ENCODE measurements at regions not wholly inside any gene's neighbourhood (a gene's known extent, or its start where the extent isn't known, plus 50 kb on each side); places are given as distances from the start of the nearest gene placed in this dataset.

GRCh38 chr22:22075382-22076163 lies 93.0 kb upstream of the TOP3B start:
- Histone ChIP-seq H3K4me3 (no peak overlapping the region), H3K4me1 (no peaks in the 10 kb centered on the region), H3K9me3 (no peaks in the 10 kb centered on the region), H3K27me3 (peaks cover 10% of the 10 kb centered on the region), H3K27ac (no peak overlapping the region), H3K36me3 (no peaks in the 10 kb centered on the region)
- ATAC-seq: peak; percentile 16
- no peak for TF ChIP-seq CTCF (IDR thresholded peaks at IDR 0.05)
- intact Hi-C loops (cut with DNase I): no loop called here
- DNase-seq: no peak

DNA sequence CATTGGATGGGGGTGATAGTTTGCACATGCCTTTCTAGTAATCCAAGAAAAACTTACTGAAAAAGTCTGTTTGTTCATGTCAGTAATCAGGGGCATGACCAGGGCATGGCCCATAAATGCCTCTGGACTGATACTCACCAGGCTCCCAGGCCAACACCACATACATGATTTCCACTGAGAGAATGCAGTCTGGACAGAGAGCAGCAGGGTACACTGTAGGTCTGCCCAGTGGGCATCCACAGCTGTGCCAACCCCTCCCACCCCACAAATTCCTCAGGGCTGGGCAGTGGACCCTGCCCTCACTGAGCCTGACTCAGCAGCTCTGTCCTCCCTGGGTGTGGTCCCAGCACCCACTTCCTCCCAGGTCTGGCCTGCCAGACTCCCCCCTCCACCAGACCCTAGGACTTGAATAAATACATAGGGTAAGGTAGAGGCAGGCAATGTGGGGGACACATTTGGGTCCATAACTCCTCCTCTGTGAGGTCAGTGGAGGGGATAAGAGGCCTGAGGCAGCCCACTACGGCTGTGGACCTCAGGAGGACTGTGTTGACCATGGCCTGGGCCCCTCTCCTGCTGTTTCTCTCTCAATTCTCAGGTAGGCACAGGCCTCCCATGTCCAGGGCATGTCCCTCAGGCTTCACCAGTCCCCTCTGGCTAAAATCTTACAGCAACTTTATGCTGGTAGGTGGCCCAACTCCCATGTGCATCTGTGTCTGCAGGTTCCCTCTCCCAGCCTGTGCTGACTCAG lies 92.2 kb upstream of the TOP3B start:
- Histone ChIP-seq H3K27ac (no peak overlapping the region), H3K4me3 (no peak overlapping the region), H3K36me3 (no peaks in the 10 kb centered on the region), H3K9me3 (no peaks in the 10 kb centered on the region), H3K27me3 (peaks cover 5% of the 10 kb centered on the region), H3K4me1 (no peaks in the 10 kb centered on the region)
- TF ChIP-seq CTCF (IDR thresholded peaks at IDR 0.05): no peak
- DNase-seq (no peak), ATAC-seq (peak; percentile 30)
- intact Hi-C loops (cut with DNase I): no loop called here

GRCh38 chr22:22073769-22074561 lies 91.4 kb upstream of the TOP3B start:
- H3K4me1 ChIP-seq: no peaks in the 10 kb centered on the region
- no peak for DNase-seq
- TF ChIP-seq CTCF (IDR thresholded peaks at IDR 0.05): no peak
- peaks cover 5% of the 10 kb centered on the region for H3K27me3 ChIP-seq
- no peak for ATAC-seq
- H3K4me3 ChIP-seq: no peak overlapping the region
- intact Hi-C loops (cut with DNase I): no loop called here
- no peaks in the 10 kb centered on the region for H3K36me3 ChIP-seq
- no peaks in the 10 kb centered on the region for H3K9me3 ChIP-seq
- no peak overlapping the region for H3K27ac ChIP-seq

DNA sequence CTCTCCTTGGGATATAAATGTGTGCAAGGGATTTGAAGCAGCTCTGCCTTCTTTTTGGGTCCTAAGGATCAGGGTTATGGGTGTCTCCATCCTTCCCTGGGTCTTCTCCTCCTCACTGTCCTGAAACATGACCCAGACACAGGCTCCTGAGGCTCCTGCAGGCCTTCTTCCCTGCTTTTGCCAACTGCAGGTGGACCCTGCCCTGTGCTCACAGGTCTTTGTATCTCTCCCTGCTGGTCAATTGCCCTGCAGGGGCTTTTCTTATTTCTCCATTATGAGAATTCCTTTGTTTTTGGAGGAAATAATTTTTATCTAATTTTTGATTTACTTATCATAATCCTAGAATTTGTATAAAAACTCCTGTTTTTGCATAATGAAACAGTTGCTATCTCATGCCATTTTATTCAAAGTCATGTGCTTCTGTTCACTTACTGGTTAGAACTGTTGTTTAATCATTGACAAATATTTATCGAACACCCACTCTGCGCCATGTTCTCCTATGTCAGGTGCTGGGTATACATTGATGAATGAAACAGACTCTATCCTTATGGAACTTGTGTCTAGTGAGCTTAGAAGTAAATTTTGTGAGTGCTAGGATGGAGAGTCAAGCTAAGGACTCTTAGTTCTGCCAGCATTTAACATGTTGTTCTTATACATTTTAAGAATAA lies 89.7 kb upstream of the TOP3B start:
- Histone ChIP-seq H3K27ac (no peak overlapping the region), H3K4me3 (no peak overlapping the region), H3K4me1 (no peaks in the 10 kb centered on the region), H3K9me3 (no peaks in the 10 kb centered on the region), H3K36me3 (no peaks in the 10 kb centered on the region), H3K27me3 (peaks cover 5% of the 10 kb centered on the region)
- intact Hi-C loops (cut with DNase I): no loop called here
- no peak for ATAC-seq
- no peak for DNase-seq
- TF ChIP-seq CTCF (IDR thresholded peaks at IDR 0.05): no peak

GRCh38 chr22:22071455-22071854 lies 88.9 kb upstream of the TOP3B start:
- Histone ChIP-seq H3K27me3 (peaks cover 5% of the 10 kb centered on the region), H3K4me3 (no peak overlapping the region), H3K4me1 (no peaks in the 10 kb centered on the region), H3K27ac (no peak overlapping the region), H3K9me3 (no peaks in the 10 kb centered on the region), H3K36me3 (no peaks in the 10 kb centered on the region)
- no peak for ATAC-seq
- intact Hi-C loops (cut with DNase I): no loop called here
- no peak for TF ChIP-seq CTCF (IDR thresholded peaks at IDR 0.05)
- DNase-seq: no peak

Measured in upper lobe of right lung (tissue), 1 donor.